ENCODE measurements at regions not wholly inside any gene's neighbourhood (a gene's known extent, or its start where the extent isn't known, plus 50 kb on each side); places are given as distances from the start of the nearest gene placed in this dataset.

DNA sequence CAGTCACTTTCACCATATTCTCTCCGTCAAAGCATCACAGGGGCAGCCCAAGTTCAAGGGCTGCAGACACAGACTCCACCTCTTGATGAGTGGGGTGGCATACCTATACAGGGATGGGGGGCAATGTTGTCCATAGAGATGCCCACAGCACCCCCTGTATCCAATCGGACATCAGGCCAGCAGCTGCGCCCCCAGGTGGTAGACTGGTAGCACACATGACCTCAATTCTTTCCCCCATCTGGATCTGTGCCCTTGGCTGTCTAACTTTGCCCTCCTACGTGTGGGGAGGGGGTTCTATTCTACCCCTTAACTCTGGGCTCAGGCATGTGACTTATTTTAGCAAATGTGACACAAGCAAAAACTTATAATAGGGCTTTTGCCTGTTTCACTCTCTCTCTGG is 84.0 kb upstream of the SLC25A48 start (continued):
- TF ChIP-seq BACH2 (CRISPR knock-in tag; IDR thresholded peaks at IDR 0.05; ENCODE audit: borderline replicate concordance): no peak

DNA sequence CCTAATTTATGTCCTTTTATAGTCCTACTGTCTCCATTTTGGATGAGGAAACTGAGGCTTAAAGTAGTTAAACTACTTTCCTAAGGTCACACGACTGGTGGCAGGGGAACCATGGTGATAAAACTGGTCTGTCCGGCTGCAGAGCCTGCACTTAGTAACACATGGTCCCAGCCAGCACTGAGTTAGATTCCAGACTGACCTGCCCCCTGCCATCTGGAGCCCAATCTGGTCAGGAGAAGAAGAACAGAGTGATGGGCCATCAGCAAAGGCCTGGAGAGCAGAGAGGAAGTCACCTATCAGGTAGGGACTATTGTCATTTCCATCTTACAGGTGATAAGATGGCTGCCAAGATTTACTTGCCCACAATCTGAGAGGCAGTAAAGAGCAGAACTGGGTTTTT is 86.6 kb upstream of the SLC25A48 start:
- TF ChIP-seq RARB (CRISPR knock-in tag; IDR thresholded peaks at IDR 0.05) (no peak), ZNF565 (CRISPR knock-in tag; conservative IDR thresholded peaks at IDR 0.05; ENCODE audit: low read depth) (no peak)
- TF ChIP-seq, protein P1, sequence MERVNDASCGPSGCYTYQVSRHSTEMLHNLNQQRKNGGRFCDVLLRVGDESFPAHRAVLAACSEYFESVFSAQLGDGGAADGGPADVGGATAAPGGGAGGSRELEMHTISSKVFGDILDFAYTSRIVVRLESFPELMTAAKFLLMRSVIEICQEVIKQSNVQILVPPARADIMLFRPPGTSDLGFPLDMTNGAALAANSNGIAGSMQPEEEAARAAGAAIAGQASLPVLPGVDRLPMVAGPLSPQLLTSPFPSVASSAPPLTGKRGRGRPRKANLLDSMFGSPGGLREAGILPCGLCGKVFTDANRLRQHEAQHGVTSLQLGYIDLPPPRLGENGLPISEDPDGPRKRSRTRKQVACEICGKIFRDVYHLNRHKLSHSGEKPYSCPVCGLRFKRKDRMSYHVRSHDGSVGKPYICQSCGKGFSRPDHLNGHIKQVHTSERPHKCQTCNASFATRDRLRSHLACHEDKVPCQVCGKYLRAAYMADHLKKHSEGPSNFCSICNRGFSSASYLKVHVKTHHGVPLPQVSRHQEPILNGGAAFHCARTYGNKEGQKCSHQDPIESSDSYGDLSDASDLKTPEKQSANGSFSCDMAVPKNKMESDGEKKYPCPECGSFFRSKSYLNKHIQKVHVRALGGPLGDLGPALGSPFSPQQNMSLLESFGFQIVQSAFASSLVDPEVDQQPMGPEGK (CRISPR knock-in tag; IDR thresholded peaks at IDR 0.05; ENCODE audit: borderline replicate concordance): no peak
- no peak for ATAC-seq

DNA sequence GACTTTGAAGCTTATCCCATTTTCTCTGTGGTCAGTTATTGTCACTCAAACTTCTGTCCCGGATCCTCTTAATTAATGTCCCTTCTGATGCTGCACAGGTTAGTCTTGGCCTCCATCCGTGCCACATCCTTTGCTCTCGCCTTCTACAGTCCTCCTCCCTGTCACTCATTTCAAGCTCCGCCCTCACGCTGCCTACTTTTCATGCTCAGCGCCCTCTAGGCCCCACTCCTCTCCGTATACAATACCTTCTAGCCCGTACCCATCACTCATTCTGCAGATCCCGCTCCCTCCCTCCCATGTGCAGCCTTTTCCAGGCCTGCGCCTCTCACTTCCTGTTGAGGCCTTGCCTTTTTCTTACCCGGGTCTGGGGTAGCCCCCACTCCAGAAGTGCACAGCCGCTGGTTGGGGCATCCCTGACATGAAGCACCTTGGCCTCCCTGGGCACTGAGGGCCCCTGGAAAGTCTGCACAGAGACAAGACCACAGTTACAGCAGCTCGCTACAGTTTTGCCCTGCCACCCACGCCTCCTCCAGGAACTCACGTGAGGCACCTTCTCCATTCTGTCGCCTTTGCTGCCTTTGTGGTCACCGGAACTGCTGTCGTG is 88.5 kb upstream of the SLC25A48 start:
- no peak; the same call in 2 of the 3 replicates for ATAC-seq
- TF ChIP-seq CSDC2 (CRISPR knock-in tag; IDR thresholded peaks at IDR 0.05) (no peak), TOX (CRISPR knock-in tag; IDR thresholded peaks at IDR 0.05; ENCODE audit: borderline replicate concordance) (no peak), SNAI2 (CRISPR knock-in tag; IDR thresholded peaks at IDR 0.05) (no peak), ZFP3 (CRISPR knock-in tag; IDR thresholded peaks at IDR 0.05) (no peak), BACH2 (CRISPR knock-in tag; IDR thresholded peaks at IDR 0.05; ENCODE audit: borderline replicate concordance) (no peak)
- TF ChIP-seq, protein P1 (CRISPR knock-in tag; IDR thresholded peaks at IDR 0.05; ENCODE audit: borderline replicate concordance): no peak
- TF ChIP-seq, protein P2, sequence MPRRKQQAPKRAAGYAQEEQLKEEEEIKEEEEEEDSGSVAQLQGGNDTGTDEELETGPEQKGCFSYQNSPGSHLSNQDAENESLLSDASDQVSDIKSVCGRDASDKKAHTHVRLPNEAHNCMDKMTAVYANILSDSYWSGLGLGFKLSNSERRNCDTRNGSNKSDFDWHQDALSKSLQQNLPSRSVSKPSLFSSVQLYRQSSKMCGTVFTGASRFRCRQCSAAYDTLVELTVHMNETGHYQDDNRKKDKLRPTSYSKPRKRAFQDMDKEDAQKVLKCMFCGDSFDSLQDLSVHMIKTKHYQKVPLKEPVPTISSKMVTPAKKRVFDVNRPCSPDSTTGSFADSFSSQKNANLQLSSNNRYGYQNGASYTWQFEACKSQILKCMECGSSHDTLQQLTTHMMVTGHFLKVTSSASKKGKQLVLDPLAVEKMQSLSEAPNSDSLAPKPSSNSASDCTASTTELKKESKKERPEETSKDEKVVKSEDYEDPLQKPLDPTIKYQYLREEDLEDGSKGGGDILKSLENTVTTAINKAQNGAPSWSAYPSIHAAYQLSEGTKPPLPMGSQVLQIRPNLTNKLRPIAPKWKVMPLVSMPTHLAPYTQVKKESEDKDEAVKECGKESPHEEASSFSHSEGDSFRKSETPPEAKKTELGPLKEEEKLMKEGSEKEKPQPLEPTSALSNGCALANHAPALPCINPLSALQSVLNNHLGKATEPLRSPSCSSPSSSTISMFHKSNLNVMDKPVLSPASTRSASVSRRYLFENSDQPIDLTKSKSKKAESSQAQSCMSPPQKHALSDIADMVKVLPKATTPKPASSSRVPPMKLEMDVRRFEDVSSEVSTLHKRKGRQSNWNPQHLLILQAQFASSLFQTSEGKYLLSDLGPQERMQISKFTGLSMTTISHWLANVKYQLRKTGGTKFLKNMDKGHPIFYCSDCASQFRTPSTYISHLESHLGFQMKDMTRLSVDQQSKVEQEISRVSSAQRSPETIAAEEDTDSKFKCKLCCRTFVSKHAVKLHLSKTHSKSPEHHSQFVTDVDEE (CRISPR knock-in tag; IDR thresholded peaks at IDR 0.05): no peak

DNA sequence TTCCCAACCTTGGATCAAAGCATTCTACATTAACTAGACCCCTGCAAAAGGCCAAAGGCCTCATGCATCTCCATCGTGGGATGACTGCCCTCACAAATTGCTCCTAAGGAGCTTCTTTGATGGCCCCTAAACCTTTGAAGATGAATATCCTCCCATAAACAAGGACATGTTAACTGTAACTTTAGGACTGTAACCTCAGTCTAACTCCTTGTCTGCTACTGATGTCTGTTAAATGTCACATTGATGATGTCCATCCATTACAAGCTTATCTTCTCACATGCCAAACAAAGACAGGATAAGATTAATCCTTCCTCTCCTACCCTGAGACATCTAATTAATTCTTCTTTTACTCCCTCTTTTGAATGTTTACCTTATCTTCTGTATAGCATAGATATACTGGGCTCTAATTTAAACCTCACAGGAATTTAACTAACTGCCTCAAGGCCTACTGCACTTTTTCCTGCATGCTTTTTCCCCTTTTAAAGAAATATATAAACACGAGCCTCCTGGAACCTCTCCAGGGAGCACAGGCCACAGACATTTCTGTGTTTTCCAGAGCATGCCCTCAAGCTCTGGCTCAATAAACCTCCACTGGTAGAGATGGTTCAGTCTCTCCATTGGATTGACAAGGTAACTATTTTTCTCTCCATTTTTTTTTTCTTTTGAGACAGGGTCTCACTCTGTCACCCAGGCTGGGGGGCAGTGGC is 90.6 kb upstream of the SLC25A48 start:
- ATAC-seq: no peak
- TF ChIP-seq ZNF8 (CRISPR knock-in tag; IDR thresholded peaks at IDR 0.05): no peak
- no peak for TF ChIP-seq CSDC2 (CRISPR knock-in tag; IDR thresholded peaks at IDR 0.05)
- no peak for TF ChIP-seq OSR1 (CRISPR knock-in tag; IDR thresholded peaks at IDR 0.05)
- no peak for TF ChIP-seq ZFP3 (CRISPR knock-in tag; IDR thresholded peaks at IDR 0.05)
- TF ChIP-seq ISL1 (CRISPR knock-in tag; IDR thresholded peaks at IDR 0.05): no peak
- TF ChIP-seq ZNF70 (CRISPR knock-in tag; IDR thresholded peaks at IDR 0.05): no peak
- TF ChIP-seq, protein P3, sequence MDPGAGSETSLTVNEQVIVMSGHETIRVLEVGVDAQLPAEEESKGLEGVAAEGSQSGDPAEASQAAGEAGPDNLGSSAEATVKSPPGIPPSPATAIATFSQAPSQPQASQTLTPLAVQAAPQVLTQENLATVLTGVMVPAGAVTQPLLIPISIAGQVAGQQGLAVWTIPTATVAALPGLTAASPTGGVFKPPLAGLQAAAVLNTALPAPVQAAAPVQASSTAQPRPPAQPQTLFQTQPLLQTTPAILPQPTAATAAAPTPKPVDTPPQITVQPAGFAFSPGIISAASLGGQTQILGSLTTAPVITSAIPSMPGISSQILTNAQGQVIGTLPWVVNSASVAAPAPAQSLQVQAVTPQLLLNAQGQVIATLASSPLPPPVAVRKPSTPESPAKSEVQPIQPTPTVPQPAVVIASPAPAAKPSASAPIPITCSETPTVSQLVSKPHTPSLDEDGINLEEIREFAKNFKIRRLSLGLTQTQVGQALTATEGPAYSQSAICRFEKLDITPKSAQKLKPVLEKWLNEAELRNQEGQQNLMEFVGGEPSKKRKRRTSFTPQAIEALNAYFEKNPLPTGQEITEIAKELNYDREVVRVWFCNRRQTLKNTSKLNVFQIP (CRISPR knock-in tag; IDR thresholded peaks at IDR 0.05; ENCODE audit: borderline replicate concordance, low read depth): no peak
- no peak for TF ChIP-seq ESRRG (CRISPR knock-in tag; IDR thresholded peaks at IDR 0.05)
- TF ChIP-seq, protein P1 (CRISPR knock-in tag; IDR thresholded peaks at IDR 0.05; ENCODE audit: borderline replicate concordance): no peak
- TF ChIP-seq, protein P4, sequence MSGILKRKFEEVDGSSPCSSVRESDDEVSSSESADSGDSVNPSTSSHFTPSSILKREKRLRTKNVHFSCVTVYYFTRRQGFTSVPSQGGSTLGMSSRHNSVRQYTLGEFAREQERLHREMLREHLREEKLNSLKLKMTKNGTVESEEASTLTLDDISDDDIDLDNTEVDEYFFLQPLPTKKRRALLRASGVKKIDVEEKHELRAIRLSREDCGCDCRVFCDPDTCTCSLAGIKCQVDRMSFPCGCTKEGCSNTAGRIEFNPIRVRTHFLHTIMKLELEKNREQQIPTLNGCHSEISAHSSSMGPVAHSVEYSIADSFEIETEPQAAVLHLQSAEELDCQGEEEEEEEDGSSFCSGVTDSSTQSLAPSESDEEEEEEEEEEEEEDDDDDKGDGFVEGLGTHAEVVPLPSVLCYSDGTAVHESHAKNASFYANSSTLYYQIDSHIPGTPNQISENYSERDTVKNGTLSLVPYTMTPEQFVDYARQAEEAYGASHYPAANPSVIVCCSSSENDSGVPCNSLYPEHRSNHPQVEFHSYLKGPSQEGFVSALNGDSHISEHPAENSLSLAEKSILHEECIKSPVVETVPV (CRISPR knock-in tag; IDR thresholded peaks at IDR 0.05): no peak
- TF ChIP-seq ZNF565 (CRISPR knock-in tag; conservative IDR thresholded peaks at IDR 0.05; ENCODE audit: low read depth): no peak
- no peak for TF ChIP-seq TCF4 (CRISPR knock-in tag; IDR thresholded peaks at IDR 0.05; ENCODE audit: borderline replicate concordance)
- no peak for TF ChIP-seq TOX (CRISPR knock-in tag; IDR thresholded peaks at IDR 0.05; ENCODE audit: borderline replicate concordance)
- no peak for TF ChIP-seq ZC3H10 (CRISPR knock-in tag; IDR thresholded peaks at IDR 0.05)
- no peak for TF ChIP-seq SNAI2 (CRISPR knock-in tag; IDR thresholded peaks at IDR 0.05)
- TF ChIP-seq, protein P2 (CRISPR knock-in tag; IDR thresholded peaks at IDR 0.05): no peak; the same call in 1 of the 2 replicates
- TF ChIP-seq PPARA (CRISPR knock-in tag; IDR thresholded peaks at IDR 0.05; ENCODE audit: borderline replicate concordance): no peak

All from SK-N-SH treated with all-trans-retinoic acid at 6 μM for 48 hours (cell line).